ENCODE measurements at regions not wholly inside any gene's neighbourhood (a gene's known extent, or its start where the extent isn't known, plus 50 kb on each side); places are given as distances from the start of the nearest gene placed in this dataset.

DNA sequence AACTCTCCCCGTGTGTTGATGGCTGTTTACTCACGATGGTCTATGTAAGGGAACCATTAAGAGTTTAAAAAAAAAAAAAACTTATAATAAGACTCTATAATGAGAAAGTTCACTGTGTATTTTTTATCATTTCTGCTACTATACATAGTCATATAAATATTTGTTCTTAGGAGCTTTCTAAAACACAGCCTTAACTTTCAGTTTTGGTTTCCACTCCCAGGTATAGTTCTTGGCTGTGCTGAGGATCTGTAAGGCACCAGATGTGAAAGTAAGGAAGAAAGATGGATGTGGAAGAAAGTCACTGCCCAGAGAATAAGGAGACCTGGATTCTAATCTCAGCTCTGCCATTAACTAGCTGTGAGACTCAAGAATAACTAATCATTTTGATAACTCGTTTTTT is 101.9 kb upstream of the THBS1 start:
- TF ChIP-seq RFX5 (IDR thresholded peaks at IDR 0.05) (no peak), POLR2A (IDR thresholded peaks at IDR 0.05; ENCODE audit: low read length) (no peak), JUN (IDR thresholded peaks at IDR 0.05) (no peak), FOSL2 (IDR thresholded peaks at IDR 0.05) (no peak), FOSL2 (CRISPR knock-in tag; IDR thresholded peaks at IDR 0.05) (no peak), MAFK (IDR thresholded peaks at IDR 0.05; ENCODE audit: partially characterized antibody) (no peak), RCOR1 (IDR thresholded peaks at IDR 0.05; ENCODE audit: low read depth, low read length) (no peak), CBX2 (IDR thresholded peaks at IDR 0.05; ENCODE audit: borderline replicate concordance, low read depth) (no peak), RAD21 (conservative IDR thresholded peaks at IDR 0.05 in 1 of 2, IDR thresholded peaks at IDR 0.05 in 1 of 2) (no peak), KDM5A (IDR thresholded peaks at IDR 0.05) (no peak), CEBPB (IDR thresholded peaks at IDR 0.05) (no peak), RNF2 (IDR thresholded peaks at IDR 0.05; ENCODE audit: borderline replicate concordance, low read depth) (no peak), MYC (IDR thresholded peaks at IDR 0.05; ENCODE audit: borderline replicate concordance, low read length) (no peak)
- TF ChIP-seq, protein P1, sequence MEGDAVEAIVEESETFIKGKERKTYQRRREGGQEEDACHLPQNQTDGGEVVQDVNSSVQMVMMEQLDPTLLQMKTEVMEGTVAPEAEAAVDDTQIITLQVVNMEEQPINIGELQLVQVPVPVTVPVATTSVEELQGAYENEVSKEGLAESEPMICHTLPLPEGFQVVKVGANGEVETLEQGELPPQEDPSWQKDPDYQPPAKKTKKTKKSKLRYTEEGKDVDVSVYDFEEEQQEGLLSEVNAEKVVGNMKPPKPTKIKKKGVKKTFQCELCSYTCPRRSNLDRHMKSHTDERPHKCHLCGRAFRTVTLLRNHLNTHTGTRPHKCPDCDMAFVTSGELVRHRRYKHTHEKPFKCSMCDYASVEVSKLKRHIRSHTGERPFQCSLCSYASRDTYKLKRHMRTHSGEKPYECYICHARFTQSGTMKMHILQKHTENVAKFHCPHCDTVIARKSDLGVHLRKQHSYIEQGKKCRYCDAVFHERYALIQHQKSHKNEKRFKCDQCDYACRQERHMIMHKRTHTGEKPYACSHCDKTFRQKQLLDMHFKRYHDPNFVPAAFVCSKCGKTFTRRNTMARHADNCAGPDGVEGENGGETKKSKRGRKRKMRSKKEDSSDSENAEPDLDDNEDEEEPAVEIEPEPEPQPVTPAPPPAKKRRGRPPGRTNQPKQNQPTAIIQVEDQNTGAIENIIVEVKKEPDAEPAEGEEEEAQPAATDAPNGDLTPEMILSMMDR (IDR thresholded peaks at IDR 0.05): no peak
- TF ChIP-seq, protein P2, sequence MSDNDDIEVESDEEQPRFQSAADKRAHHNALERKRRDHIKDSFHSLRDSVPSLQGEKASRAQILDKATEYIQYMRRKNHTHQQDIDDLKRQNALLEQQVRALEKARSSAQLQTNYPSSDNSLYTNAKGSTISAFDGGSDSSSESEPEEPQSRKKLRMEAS (IDR thresholded peaks at IDR 0.05): no peak

Measured in A549 (cell line).